GM18511 (cell line): ENCODE measurements at regions not wholly inside any gene's neighbourhood (a gene's known extent, or its start where the extent isn't known, plus 50 kb on each side); places are given as distances from the start of the nearest gene placed in this dataset.

Source experiments
- ATAC-seq: cut with Tn5 transposase; IDR thresholded peaks from one replicate; pipeline ENCODE4 v1.9.1; 2021; ENCODE audit warnings: mild to moderate bottlenecking, moderate library complexity; ENCODE audit not compliant: unreplicated experiment

DNA sequence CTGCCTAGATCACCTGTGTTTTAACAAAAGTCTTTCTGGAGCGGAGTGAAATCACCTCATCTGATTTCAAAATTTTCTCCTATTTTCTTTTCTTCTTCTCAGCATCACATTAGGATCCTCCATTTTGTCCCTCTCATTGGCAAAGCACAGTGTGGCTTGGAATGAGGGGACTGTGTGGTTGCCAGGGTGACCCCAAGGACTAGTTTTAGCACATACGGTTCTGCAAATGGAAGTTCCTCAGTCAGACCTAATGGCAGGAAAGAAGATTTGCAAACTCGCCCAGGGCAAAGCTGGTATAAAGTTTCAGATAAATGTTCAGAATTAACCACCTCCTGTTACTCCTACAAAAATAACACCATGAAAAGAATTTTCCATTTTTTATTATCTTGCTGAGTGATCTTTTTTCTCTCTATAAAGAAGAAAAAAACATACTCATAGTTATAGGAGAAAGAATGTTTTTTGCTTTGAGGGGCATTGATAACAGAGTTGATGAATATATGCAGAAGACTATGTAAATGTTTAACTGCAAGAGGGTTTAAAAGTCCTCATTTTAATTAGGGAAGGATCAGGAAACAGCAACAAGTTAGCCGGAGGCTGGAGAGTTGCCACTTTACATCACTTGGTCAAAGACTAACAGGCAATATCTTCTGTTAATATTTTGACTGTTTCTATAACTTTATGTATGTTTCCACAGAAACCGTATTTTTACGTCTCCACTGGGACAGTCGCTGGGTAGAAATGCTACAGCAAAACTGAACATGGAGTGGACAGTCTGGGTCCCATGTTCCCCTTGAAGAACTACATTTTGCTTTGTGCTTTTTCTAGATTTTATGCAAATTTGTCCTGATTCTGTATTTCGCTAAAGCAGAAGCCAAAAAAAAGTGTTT is 257.8 kb downstream of the NR2F1-AS1 start:
- ATAC-seq: no peak

DNA sequence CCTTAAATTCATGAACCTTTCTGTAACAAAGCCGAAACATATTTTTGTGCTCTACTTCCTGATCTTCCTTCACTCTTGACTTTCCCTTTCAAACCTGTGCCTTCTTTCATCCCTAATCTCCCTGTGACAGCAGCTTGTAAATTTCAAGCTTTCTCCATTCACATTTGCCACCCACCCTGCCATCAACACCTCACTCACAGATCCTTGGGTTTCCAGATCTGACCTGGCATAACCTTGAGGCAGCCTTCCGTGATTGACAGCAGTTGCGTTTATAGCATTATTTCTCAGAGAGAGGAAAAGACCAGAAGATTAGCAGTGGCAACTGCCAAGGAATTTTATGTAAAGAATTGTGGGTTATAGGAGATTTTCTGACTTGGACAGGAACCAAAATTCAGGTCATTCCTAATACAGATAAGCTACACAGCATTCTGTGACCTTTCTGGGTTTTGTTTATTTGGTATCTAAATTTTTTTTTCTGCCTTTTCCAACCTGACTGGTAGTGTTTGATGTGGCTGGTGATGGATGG is 260.0 kb downstream of the NR2F1-AS1 start:
- ATAC-seq: no peak

DNA sequence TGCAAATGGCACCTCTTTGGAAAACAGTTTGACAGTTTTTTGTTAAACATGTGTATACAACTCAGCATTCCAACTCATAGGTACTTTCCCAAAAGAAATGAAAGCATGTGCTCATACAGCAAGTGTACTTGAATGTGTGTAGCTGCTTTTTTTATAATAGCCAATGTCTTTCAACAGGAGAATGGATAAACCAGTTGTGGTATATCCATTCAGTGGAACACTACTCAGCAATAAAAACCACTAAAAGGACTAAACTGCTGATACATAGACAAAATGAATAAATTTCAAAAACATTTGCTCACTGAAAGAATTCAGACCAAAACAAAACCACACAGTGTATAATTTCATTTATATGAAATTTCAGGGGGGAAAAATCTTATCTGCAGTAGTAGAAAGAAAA is 267.3 kb downstream of the NR2F1-AS1 start:
- no peak for ATAC-seq

DNA sequence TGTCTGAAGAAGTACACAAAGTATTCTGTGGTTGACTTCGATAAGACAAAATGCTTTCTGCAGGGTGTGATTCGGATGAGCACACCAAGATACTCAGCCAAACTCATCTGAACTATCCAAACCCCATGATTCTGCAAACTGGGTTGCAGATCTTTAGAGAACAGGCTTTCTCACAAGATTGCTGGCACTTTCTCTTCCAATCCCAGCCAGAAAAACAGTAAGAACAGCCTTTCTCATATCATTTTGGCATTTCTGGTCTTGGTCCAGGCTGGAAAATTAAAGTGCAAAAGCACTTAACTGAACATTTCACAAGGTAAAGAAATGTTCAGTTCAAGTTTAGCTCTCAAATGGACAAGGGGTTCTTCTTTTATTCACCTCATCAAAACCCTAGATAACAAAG is 269.1 kb downstream of the NR2F1-AS1 start:
- no peak for ATAC-seq

DNA sequence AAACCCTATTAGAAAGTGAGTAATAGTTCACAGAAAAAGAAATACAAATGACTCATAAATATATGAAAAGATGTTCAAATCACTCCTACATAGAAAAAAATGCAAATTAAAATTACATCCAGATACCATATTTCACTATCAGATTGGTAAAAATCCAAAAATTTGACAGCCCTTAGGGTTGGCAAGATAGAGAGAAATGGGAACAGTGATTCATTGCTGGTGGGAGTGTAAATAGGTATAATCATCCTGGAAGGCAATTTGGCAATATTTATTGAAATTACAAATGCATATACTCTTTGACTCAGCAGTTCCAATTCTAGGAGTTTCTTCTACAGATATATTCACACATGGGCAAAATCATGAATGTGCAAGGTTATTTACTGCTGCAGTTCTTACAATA is 273.5 kb downstream of the NR2F1-AS1 start:
- ATAC-seq: no peak

DNA sequence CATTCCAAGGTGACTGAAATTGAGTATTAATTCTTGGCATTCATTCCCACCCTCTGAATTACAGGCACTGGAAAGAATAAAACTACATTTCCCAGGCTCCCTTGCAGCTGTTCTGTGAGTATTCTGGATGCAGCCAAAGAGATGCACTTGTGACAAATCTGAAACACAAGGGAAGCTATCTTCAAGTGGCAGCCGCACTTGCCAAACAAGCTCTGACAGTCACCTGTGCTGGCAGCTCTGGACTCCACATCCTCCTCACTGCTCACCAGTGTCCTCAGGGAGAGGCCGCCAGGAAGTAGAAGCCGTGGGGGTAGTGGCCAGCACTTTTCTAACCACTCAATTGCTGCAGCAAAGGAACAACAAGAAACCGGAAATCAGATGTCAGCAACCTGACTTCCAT is 275.0 kb downstream of the NR2F1-AS1 start:
- peak; percentile 54 for ATAC-seq

DNA sequence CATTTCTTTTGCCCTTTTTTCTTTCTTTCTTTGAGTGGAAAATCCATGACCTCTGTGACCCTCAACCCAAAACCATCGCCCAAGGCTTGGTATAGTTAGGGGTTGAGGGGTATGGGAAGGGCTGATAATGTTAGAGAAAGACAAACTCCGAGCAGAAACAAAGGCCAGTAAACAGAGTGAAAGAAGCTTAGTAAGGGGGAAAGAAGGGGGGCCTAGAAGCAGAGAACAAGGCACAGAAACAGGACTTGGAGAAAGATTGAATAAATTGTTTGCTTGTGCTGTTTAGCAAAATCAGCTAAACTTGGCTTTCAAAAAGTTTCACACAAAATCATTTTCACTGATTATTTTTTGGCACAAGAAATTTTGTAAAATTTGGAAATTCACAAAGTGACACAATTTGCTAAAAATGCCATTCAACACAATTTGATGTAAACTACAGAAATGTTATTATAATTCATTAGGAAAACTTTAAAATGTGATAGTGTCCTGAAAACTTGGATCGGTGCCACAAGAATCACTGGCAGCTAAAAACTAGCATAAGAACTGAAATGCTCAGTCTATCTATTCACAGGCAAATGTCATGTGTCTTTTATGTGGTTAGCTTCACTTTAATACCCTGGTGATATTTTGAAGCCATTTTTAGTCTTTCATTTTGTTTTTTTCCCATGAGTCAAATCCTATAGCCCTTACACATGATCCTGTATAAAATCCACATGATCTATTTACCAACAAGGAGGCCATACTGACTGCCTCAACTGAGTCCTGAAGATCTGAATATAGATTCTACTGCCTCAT is 276.4 kb downstream of the NR2F1-AS1 start:
- ATAC-seq: no peak

DNA sequence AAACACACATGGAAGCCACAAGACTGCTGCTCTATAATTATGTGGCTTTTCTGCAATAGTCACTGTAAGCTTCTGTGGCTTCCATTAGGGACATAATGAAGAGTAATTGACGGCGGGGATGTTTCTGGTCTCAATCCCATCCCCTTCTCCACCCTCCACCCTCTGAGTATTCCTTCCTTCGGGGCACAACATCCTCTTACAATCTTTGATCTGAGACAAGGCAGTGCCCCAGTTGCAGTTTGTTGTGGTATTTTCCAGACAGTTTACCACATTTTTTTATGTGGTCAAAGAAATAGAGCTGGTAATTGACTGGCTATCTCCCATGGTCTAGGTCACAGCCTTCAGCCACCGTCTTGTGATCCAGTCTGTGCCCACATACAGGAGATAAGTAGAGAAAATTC is 277.7 kb downstream of the NR2F1-AS1 start:
- no peak for ATAC-seq

DNA sequence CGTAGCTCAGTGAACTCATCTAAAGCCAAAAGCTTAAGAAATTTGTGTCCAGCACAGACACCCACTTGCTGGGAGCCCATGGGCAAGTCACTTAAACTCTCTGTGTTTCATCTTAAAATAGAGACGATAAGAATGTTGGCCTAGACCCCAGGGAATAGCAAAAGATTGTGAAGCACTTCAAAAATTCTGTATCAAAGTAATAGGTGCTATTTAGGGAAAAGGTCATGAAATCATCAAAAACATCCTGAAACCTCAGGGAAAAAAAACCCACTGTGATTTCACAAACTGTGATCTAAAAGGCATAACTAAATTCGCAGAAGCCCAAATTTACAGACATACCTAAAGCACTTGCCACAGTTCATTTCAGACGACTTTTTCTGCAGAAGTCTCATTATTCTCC is 278.3 kb downstream of the NR2F1-AS1 start:
- ATAC-seq: no peak

DNA sequence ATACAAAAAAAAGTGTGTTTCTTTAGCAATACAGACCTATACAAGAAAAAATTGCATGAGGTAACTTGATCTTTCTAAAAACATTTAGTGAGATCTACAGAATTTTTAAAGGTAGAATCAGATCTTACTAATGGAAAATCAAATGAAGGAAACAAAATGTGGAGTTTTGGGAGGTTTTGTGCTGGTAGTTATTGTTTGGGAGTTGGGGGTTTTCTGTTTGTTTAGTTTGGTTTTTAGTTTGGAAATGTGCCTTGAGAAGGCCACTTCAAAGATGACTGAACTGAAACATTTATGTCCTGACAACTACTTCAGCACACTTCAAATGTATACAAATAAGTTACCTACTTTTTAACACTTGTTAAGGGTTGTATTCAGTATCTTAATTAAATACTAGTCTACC is 280.1 kb downstream of the NR2F1-AS1 start:
- no peak for ATAC-seq

DNA sequence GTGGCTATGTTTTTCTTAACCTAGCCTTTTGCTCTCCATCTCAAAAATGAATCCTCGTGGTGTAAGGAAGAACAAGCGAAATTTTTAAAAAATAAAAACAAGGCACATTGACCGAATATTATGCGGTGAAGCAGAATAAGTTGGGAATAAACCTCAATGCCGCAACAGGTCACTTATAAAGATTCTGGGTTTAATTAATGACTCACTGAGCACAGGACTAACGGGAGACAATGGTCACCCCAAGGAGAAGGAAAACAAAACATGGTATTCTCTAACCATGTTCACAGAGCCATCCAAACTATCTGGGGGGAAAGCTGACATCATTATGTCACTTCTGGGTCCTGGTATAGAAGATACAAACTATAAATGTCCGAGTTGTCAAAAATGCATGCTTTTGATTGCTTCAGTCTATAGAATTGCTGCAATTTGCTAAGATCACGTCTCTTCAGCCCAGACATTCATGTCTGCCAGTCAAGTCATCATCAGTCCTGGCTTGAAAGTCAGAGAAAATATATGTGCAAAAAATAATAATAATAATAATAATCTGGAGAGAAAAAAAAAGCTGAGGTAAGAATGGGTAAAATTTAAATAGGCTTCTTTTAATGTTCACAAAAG is 280.6 kb downstream of the NR2F1-AS1 start:
- no peak for ATAC-seq

DNA sequence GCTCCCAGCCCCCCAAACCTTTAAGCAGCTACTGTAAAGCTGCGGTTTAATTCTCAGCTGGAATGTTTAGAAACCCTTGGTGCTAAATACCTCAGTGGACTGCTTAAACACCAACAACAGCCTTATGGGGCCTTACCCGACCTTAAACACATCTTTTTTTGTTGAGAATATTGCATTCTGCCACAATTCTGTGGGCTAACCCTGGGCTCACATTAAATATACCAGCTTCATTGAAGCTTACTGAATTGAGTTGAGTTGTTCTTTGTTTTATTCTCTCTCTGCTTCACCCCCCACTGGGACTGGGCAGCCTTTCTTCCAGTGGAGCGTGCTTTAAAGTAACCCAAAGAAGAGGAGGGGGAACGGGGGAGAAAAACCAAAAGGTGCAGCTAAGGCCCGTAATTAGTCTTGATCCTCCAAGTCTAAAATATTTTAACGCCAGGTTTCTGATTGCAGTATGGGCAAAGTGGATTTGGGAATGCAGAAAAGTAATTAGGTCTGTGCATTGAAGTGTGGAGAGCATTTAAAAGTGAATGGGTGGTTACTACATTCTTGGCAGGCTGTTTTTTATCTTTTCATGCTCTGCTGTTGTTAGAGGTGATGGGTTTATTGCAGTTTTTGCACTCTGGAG is 281.2 kb downstream of the NR2F1-AS1 start:
- no peak for ATAC-seq

DNA sequence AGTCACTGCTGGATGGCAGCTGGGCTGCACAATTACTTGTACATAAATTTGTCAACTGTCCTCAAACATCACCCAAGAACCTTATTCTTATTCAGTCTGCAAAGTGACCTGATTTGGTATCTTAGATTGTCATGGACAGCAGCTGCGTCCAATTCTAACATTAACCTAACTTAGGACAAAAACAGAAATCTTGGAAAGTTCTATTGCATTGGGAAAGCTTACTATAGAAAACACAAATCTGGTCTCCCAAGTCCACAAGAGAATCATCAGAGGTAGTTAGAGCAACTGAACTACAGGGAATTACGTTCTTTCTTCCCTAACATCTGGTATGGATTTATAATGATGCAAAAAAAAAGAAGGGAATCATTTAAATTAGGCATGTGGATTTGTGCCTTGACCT is 283.9 kb downstream of the NR2F1-AS1 start:
- no peak for ATAC-seq

DNA sequence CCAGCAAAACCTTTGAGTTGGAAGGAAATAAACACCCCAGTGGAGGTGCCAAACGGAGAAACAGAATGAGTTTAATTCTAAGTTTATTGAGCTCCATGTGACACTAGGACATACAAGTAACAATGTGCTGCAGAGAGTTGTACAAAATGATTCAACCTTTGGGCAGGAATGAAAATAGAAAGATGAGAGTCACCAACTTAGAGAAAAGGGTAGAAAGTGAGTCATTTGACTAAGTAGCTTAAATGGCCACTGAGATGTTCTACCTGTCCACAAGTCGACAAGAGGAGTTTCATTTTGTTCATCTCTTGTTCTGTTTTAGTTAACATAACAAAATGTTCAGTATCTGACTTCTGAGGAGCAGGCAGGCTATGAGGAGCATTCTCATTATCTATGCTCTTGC is 284.7 kb downstream of the NR2F1-AS1 start:
- no peak for ATAC-seq

DNA sequence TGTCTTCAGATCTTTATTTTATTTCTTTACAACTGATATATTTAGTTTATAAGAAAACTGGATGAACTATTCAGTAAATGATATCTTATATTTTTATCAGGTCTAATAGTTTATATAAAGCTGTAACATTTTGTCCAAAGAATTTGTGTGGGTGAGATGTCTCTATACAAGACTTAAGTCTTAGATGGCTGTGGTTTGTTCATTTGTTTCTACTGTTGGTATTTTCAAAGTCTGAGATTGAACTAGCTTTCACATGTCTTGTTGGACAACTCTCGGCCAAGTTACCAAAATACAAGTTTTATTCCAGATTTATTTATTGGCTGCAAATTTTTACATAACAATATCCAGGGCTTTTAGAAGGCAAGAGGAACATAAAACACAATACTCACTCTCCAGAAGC is 286.0 kb downstream of the NR2F1-AS1 start:
- no peak for ATAC-seq

DNA sequence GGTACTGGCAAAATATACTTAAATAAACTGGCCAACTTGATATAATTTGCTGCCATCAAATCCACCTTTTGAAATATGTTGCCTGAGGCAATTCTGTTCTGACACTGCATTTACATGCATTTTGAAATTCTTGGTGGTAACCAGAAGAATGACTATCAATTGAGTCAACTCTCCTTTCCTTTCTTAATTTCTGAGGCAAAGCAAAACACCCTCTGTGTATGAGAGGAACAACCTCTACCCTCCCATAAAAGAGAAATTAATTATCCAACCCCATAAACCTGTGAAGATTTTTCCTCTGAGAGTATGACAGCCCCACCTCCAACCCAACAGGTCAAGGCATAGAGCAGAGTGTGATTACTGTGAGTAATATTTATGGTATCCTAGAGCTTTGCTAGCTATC is 286.8 kb downstream of the NR2F1-AS1 start:
- no peak for ATAC-seq

DNA sequence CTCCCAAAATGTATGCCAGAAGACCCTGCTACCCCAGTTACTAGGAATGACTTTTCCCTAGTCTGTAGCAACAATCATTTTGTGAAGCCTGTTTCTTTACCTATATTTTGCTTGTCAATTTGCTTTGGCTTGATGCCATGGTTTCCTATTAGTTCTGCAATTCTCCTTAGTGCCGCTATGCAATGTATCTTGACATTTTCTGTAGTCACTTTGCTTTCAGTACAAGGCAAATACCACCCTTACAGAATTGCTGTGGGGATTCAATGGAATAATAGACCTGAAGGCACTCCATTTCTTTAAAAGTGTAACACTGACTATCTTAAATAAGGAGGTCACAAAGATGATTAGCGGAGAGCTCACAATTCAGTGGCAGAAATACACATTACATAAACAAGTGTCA is 291.1 kb downstream of the NR2F1-AS1 start:
- ATAC-seq: no peak

DNA sequence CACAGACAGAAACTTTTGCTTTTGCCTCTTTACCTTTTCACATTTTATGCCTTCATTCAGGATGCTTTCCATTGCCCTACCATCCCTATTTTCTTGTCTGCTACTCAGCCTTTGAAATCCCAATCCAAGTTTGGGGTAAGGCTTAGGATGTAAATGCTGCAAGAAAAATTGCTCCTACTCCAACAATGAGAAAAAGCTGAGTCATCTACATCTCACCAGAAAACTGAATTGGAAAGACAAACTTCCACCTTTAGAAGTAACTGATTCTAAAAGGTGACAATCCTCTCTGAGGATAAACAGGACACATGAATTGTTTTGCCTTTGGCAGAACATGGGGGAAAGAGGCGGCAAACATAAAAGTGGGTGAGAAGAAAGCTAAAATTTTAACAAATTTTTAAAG is 295.6 kb downstream of the NR2F1-AS1 start:
- no peak for ATAC-seq

DNA sequence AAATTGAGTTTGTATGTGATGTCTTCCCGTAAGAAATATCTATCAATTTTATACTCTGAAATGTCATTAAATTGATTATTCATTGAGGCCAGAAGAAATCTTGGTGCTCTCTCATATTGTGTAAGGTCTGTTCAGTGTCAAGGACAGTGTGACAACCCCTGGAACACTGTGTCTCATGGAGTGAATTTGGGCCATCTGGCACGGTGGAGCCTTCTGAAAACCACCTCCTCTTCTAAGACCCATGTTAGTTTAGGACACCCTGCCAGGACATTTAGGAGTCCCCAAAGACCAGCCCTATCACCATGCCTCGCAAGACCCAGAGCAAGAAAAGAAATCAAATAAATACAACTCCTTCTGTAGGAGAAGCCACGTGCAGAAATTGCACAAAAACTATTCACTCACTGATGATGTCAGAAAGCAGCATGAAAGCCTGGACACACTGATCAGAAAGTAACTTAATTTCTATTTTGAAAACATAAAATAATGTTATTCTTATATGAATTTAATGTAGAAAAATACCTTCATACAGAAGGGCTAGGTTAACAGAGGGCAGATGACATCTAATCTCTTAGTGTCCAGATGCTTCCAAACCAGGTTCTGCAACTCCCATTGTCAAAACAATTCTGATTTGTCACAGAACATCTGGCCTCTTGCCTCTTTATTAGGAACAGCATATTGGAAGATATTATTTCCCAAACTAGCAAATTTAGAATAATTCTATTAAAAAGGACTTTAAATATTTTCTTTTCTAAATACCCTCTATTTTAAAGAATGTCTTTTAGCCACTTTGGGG is 298.8 kb downstream of the NR2F1-AS1 start:
- no peak for ATAC-seq

DNA sequence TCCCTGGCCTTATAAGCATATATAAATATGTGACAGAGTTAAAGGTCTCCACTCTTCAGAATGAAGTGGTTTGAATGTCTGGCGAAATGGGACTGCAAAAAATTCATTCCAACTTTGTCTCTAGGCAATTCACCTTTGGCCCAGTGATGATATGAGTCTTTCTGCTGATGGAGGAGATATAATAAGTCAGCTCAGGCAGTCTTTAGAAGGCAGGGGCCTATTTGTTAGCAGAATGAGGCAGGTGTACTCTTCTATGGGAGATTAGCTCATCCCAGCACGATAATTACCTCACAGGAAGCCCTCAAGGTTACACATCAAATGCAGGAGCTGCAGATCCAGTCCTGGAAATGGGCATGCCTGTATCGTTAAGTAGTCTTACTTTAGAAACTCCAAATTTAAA is 300.5 kb downstream of the NR2F1-AS1 start:
- ATAC-seq: no peak
